Peyer's patch (tissue), 4 donors: ENCODE measurements at regions not wholly inside any gene's neighbourhood (a gene's known extent, or its start where the extent isn't known, plus 50 kb on each side); places are given as distances from the start of the nearest gene placed in this dataset.

Experiments used
- POLR2A ChIP-seq, 2 donors: fragments of 450-650 bp; IDR thresholded peaks; one replicate each; pipeline ENCODE4 v1.5.1; 2017; ENCODE audit warnings: antibody characterized with exemption in 2 of 2, mild to moderate bottlenecking in 2 of 2, moderate library complexity in 2 of 2
- TF ChIP-seq, protein P1 (sequence below), 6 experiments: fragments of 450-650 bp in 4 of 6; fragments of 200-600 bp in 2 of 6; sonication (generic) in 1 of 6; IDR thresholded peaks; one replicate each; pipeline ENCODE4 v1.5.1; 2017 to 2019; ENCODE audit warnings: antibody characterized with exemption in 6 of 6, mild to moderate bottlenecking in 3 of 6, moderate library complexity in 1 of 6

DNA sequence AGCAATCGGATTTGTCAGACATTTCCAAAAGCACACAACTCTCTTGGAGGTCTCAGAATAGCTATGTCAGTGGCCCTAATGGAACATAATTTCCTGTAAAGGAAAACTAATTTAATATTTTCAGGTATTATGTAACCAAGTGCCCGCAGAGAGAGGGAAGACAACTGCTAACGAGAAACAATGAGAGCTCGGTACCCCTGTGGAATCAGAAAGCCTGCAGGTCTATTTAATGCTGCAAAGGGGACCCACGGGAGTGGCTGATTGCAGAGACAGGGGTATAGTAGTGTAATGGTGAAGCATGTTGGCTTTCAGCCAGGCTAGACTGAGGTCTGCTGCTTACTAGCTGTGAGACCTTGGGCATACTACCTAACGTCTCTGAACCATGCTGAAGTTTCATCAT, 508.1 kb upstream of the BRINP1 start:
- TF ChIP-seq, protein P1, sequence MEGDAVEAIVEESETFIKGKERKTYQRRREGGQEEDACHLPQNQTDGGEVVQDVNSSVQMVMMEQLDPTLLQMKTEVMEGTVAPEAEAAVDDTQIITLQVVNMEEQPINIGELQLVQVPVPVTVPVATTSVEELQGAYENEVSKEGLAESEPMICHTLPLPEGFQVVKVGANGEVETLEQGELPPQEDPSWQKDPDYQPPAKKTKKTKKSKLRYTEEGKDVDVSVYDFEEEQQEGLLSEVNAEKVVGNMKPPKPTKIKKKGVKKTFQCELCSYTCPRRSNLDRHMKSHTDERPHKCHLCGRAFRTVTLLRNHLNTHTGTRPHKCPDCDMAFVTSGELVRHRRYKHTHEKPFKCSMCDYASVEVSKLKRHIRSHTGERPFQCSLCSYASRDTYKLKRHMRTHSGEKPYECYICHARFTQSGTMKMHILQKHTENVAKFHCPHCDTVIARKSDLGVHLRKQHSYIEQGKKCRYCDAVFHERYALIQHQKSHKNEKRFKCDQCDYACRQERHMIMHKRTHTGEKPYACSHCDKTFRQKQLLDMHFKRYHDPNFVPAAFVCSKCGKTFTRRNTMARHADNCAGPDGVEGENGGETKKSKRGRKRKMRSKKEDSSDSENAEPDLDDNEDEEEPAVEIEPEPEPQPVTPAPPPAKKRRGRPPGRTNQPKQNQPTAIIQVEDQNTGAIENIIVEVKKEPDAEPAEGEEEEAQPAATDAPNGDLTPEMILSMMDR (IDR thresholded peaks at IDR 0.05): no peak
- no peak for TF ChIP-seq POLR2A (IDR thresholded peaks at IDR 0.05)
